AG04450 (cell line): ENCODE measurements at regions not wholly inside any gene's neighbourhood (a gene's known extent, or its start where the extent isn't known, plus 50 kb on each side); places are given as distances from the start of the nearest gene placed in this dataset.
A peak's percentile ranks its signal among the peaks of the same experiment; 100 is the strongest.

Experiments used
- CTCF ChIA-PET: fragments of 300-600, 350-600 bp; formaldehyde crosslinking; extraction: SDS; loops from one replicate; lab custom pipeline; 2022; ENCODE audit warnings: antibody characterized with exemption, inconsistent platforms; lab: Charles Lee
- POLR2A ChIA-PET: fragments of 350-600 bp; formaldehyde crosslinking; extraction: SDS; loops from one replicate; lab custom pipeline; 2021; ENCODE audit warnings: antibody characterized with exemption, inconsistent platforms; lab: Yijun Ruan, JAX
- DNase-seq: peaks from one replicate; pipeline ENCODE4 v3.0.0-alpha.2; 2011; ENCODE audit warnings: low read depth, low spot score
- H3K27ac ChIP-seq: one replicate; pipeline ENCODE4 v1.5.1; 2012; ENCODE audit warnings: low read depth, low read length, control low read depth
- H3K27me3 ChIP-seq: one replicate; pipeline ENCODE4 v1.6.0; 2012; ENCODE audit warnings: low read length; ENCODE audit not compliant: control insufficient read depth, insufficient read depth
- H3K4me3 ChIP-seq: 2 replicates; pipeline ENCODE4 v1.5.1; 2011; ENCODE audit warnings: mild to moderate bottlenecking, low read depth, low read length, control low read depth
- H3K9me3 ChIP-seq: 2 replicates; pipeline ENCODE4 v1.5.1; 2012; ENCODE audit warnings: low read length; ENCODE audit not compliant: control insufficient read depth, insufficient read depth
- TF ChIP-seq, protein P1 (sequence below): IDR thresholded peaks from 2 replicates; pipeline ENCODE4 v1.5.1; 2011; ENCODE audit warnings: low read depth, low read length, control low read depth, inconsistent platforms

DNA sequence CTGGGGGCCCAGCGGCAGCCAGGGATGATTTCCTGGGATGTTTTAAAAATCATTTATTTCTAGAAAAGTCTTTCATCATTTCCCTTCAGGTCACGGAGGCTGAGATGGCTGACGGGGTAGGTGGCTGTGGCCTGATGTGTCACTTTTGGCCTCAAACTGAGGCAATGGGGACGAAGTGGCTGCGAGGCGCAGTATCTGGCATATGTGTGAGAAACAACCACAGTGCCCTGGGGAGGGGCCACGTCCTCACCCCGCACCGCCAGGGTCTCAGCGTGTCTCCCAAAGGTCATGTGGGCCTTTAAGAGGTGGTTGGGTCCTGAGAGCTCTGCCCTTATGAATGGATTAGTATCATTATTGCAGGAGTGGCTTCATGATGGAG lies 120.0 kb downstream of the CEBPB start:
- ChIA-PET POLR2A (interaction anchor here (1.3 kb wide), 1 partner anchor 11 kb away, joined by 3 read pairs; no protein-coding TSS in a partner anchor), CTCF (no interaction called here)
- TF ChIP-seq, protein P1, sequence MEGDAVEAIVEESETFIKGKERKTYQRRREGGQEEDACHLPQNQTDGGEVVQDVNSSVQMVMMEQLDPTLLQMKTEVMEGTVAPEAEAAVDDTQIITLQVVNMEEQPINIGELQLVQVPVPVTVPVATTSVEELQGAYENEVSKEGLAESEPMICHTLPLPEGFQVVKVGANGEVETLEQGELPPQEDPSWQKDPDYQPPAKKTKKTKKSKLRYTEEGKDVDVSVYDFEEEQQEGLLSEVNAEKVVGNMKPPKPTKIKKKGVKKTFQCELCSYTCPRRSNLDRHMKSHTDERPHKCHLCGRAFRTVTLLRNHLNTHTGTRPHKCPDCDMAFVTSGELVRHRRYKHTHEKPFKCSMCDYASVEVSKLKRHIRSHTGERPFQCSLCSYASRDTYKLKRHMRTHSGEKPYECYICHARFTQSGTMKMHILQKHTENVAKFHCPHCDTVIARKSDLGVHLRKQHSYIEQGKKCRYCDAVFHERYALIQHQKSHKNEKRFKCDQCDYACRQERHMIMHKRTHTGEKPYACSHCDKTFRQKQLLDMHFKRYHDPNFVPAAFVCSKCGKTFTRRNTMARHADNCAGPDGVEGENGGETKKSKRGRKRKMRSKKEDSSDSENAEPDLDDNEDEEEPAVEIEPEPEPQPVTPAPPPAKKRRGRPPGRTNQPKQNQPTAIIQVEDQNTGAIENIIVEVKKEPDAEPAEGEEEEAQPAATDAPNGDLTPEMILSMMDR, result no peak
- Histone ChIP-seq H3K27ac (no peak overlapping the region), H3K27me3 (no peaks in the 10 kb centered on the region), H3K4me3 (no peak overlapping the region), H3K9me3 (no peaks in the 10 kb centered on the region; the same call in 1 of the 2 replicates)
- DNase-seq, result no peak

DNA sequence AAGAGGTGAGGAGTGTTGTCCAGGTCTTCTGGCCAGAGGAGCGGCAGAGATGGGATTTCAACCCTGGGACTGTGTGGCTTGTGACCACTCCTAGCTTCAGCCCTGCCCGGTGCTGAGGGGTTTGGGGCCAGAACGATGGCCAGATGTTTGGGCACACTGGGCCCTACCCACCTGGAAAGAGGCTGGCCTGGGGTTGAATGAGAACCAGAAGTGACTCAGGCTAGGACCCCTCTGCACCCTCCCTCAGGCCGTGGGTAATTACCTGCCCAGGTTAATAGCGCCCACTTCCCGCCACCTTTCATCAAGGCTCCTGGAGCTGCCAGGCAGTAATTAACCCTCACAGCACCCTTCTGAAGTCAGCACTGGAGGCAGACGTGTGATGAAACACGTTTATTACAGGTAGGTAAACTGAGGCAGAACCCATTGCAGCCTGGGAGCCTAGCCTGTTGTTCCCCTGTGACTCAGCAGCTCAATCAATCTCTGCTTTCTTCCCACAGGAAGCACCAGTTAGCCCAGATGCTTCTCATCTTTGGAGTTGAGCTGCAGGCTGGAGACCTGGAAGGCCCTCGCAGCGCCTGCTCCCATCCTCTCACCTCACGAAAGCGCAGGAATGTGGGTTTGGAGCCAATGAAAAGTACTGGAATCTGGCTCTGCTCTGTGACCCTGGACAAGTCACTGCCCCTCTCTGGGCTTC lies 120.8 kb downstream of the CEBPB start:
- Histone ChIP-seq H3K9me3 (no peaks in the 10 kb centered on the region; the same call in 1 of the 2 replicates), H3K4me3 (no peak overlapping the region), H3K27ac (no peak overlapping the region), H3K27me3 (no peaks in the 10 kb centered on the region)
- DNase-seq, result no peak
- TF ChIP-seq, protein P1, result no peak
- ChIA-PET POLR2A (interaction anchor here (1.3 kb wide), 1 partner anchor 10 kb away, joined by 3 read pairs; no protein-coding TSS in a partner anchor), CTCF (no interaction called here)

DNA sequence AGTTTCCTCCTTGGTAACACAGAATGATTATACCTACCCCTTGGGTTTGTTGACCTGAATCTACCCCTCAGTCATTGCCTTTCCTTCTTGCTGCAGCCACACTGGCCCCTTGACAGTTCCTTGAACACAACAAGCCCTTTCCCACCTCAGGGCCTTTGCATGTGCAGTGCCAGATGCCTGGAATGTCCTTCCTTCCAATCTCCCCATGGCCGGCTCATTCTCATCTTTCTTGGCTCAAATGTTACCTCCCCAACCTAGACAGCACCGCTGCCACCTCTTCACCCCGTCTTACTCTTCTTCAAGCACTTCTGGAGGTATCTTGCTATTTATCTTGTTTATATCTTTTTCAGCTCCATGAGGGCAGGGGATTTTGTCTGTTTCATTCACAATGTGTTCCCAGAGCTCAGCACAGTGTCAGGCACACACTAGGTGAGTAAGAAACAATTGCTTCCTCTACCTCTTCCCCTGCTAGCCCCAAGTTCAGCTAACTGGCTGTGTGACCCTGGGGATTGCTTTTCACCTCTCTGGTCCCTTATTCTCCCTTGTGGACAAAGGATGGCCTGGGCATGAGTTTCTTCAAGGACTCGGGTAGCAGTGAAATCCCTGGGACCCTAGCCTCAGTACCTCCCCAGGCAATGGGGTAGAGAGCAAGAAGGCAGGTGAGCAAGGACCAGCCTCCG lies 121.5 kb downstream of the CEBPB start:
- Histone ChIP-seq H3K4me3 (no peak overlapping the region), H3K27me3 (no peaks in the 10 kb centered on the region), H3K27ac (peak overlapping the region; percentile 49), H3K9me3 (no peaks in the 10 kb centered on the region; the same call in 1 of the 2 replicates)
- no peak for DNase-seq
- POLR2A ChIA-PET, result interaction anchor here (1.3 kb wide), 1 partner anchor 9 kb away, joined by 3 read pairs; no protein-coding TSS in a partner anchor
- TF ChIP-seq, protein P1, result no peak
- CTCF ChIA-PET, result no interaction called here

DNA sequence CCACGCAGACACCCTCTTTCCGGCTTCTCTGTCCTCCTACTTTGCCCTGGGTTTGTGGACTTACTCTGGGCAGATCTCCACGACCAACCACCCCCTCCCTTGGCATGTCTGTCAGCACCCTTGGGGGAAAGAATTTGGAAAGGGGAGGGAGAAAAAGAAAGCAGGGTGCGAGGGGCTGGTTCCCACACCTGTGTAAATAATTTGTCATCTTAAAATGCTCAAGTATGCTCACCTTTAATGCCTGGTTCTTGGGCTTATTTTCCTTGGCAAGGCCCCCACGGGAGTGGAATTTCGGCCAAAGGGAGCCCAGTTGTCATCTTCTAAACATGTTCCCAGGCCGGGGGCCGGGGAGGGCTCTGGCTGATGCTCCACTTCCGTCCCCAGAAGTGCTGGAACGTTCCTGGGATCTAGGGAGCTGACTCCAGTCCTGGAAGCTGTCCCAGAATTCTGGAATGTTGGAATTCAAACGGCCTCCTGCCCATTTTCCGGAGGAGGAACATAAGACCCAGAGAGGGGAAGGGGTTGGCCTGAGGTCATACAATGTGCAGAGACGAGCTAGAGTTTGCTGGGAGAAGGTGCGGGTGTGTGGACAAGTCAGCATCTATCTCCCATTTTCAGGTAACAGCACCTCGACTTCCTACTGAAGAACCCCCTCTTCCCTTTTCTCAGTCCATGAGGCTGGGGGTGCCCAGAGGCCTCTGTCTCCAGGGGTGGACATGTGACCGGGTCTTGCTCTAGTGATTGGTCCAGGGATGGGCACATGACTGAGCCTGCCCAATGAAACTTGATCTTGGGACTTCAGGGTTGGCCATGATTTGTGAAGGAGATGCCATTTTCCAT lies 122.3 kb downstream of the CEBPB start:
- peak overlapping the region; percentile 49 for H3K27ac ChIP-seq
- no peak overlapping the region for H3K4me3 ChIP-seq
- POLR2A ChIA-PET, result no interaction called here
- H3K27me3 ChIP-seq, result no peaks in the 10 kb centered on the region
- CTCF ChIA-PET, result no interaction called here
- no peaks in the 10 kb centered on the region; the same call in 1 of the 2 replicates for H3K9me3 ChIP-seq
- TF ChIP-seq, protein P1, result no peak
- no peak for DNase-seq
